Hepatocyte (in vitro differentiated cells): ENCODE measurements at regions not wholly inside any gene's neighbourhood (a gene's known extent, or its start where the extent isn't known, plus 50 kb on each side); places are given as distances from the start of the nearest gene placed in this dataset.

Experiments used
- CTCF ChIP-seq: fragments of 200-600 bp; sonication (generic); IDR thresholded peaks from 2 replicates; pipeline ENCODE4 v1.5.1; 2016; ENCODE audit warnings: antibody characterized with exemption, mild to moderate bottlenecking; ENCODE audit not compliant: poor library complexity
- EZH2 ChIP-seq: fragments of 200-600 bp; sonication (generic); IDR thresholded peaks from 2 replicates; pipeline ENCODE4 v1.6.1; 2016; ENCODE audit warnings: antibody characterized with exemption, mild to moderate bottlenecking, borderline replicate concordance

DNA sequence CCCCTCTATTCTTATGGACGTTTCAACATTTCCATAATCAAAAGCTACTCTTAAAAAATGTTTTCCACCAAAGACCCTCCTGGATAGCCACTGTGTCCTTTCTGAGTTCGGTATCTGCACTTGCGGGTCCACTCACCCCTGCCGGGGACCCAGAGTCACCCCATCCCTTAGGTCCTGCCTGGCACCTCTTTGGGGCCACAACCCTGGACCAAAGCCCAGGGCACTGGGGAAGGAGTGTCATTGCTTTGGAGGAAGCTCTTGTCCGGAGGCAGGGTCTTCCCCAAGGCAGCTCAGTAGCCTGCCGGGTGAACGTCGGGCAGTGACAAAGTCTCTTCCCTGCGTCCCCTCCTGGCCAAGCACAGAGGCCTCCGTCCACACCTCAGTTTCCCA lies 129.6 kb downstream of the RFLNA start:
- TF ChIP-seq CTCF, result no peak
- no peak for TF ChIP-seq EZH2
